Naive thymus-derived CD4-positive, alpha-beta T cell (primary cell): ENCODE measurements at regions not wholly inside any gene's neighbourhood (a gene's known extent, or its start where the extent isn't known, plus 50 kb on each side); places are given as distances from the start of the nearest gene placed in this dataset.

ENCODE experiments used
- ATAC-seq: fragments of 150-1000 bp; cut with Tn5 transposase; 2 replicates; pipeline ENCODE4 v1.10.0; 2021; ENCODE audit warnings: mild to moderate bottlenecking, moderate library complexity
- CTCF ChIA-PET: fragments of 350-600 bp; sonication (Branson Sonifier 250); formaldehyde crosslinking; loops from one replicate; lab custom pipeline; 2021; ENCODE audit warnings: antibody characterized with exemption; lab: Charles Lee
- POLR2A ChIA-PET: fragments of 350-600 bp; sonication (Branson Sonifier 250); formaldehyde crosslinking; loops from one replicate; lab custom pipeline; 2021; ENCODE audit warnings: antibody characterized with exemption, inconsistent platforms; lab: Charles Lee
- DNase-seq, 9 donors: peaks; one replicate each; pipeline versions ENCODE4 v3.0.0 to v3.0.0-alpha.2; 2020 to 2022; ENCODE audit warnings: mixed read lengths in 1 of 9
- H3K27ac ChIP-seq: one replicate; pipeline ENCODE4 v1.7.0; 2013; ENCODE audit warnings: mild to moderate bottlenecking, low read depth, low read length, moderate library complexity
- H3K27me3 ChIP-seq, 2 donors: one replicate each; pipeline ENCODE4 v1.7.0; 2013; ENCODE audit warnings: low read length in 2 of 2, mild to moderate bottlenecking in 2 of 2, moderate library complexity in 2 of 2; ENCODE audit not compliant: control insufficient read depth in 2 of 2, insufficient read depth in 2 of 2
- H3K36me3 ChIP-seq, 3 experiments: 1 replicate in 2 of 3; 2 replicates in 1 of 3; pipeline ENCODE4 v1.7.0; 2013; ENCODE audit warnings: low read length in 3 of 3, mild to moderate bottlenecking in 3 of 3, moderate library complexity in 1 of 3; ENCODE audit not compliant: insufficient read depth in 3 of 3, control insufficient read depth in 2 of 3
- H3K4me1 ChIP-seq, 2 donors: one replicate each; pipeline ENCODE4 v1.7.0; 2013; ENCODE audit warnings: low read length in 2 of 2, mild to moderate bottlenecking in 2 of 2, moderate library complexity in 1 of 2; ENCODE audit not compliant: control insufficient read depth in 2 of 2, insufficient read depth in 2 of 2
- H3K4me3 ChIP-seq: 2 replicates; pipeline ENCODE4 v1.7.0; 2013; ENCODE audit warnings: mild to moderate bottlenecking, low read length
- H3K9me3 ChIP-seq, 3 experiments: 1 replicate in 2 of 3; 2 replicates in 1 of 3; pipeline ENCODE4 v1.7.0; 2013; ENCODE audit warnings: low read length in 3 of 3; ENCODE audit not compliant: control insufficient read depth in 2 of 3
- H3K27ac Mint-ChIP-seq, 9 donors: one replicate each; pipeline ENCODE4 v1.8.0; 2020 to 2022; ENCODE audit warnings: mixed read lengths in 9 of 9, mild to moderate bottlenecking in 8 of 9, moderate library complexity in 5 of 9, inconsistent platforms in 2 of 9
- H3K27me3 Mint-ChIP-seq, 5 donors: one replicate each; pipeline ENCODE4 v1.8.0; 2021 to 2022; ENCODE audit warnings: mixed read lengths in 5 of 5, mild to moderate bottlenecking in 1 of 5
- H3K36me3 Mint-ChIP-seq, 5 donors: one replicate each; pipeline ENCODE4 v1.8.0; 2020 to 2022; ENCODE audit warnings: mixed read lengths in 5 of 5, mild to moderate bottlenecking in 3 of 5, inconsistent platforms in 1 of 5
- H3K4me1 Mint-ChIP-seq, 7 donors: one replicate each; pipeline ENCODE4 v1.8.0; 2020 to 2022; ENCODE audit warnings: mixed read lengths in 7 of 7, mild to moderate bottlenecking in 3 of 7, inconsistent platforms in 1 of 7
- H3K4me3 Mint-ChIP-seq, 10 donors: one replicate each; pipeline ENCODE4 v1.8.0; 2020 to 2022; ENCODE audit warnings: mild to moderate bottlenecking in 10 of 10, mixed read lengths in 10 of 10, moderate library complexity in 6 of 10, inconsistent platforms in 2 of 10
- H3K9me3 Mint-ChIP-seq, 11 donors: one replicate each; pipeline ENCODE4 v1.8.0; 2020 to 2022; ENCODE audit warnings: mixed read lengths in 11 of 11, mild to moderate bottlenecking in 4 of 11, inconsistent platforms in 1 of 11, moderate library complexity in 1 of 11
- intact Hi-C, 2 donors: fragments of 100-400 bp; cut with micrococcal nuclease; formaldehyde crosslinking; loops; one replicate each; pipeline ENCODE4 v1.15.1; 2023

- Histone ChIP-seq H3K9me3 (no peaks in the 10 kb centered on the region), H3K4me3 (no peak overlapping the region), H3K27me3 (no peaks in the 10 kb centered on the region), H3K27ac (no peak overlapping the region), H3K4me1 (no peaks in the 10 kb centered on the region), H3K36me3 (no peaks in the 10 kb centered on the region)
- CTCF ChIA-PET, result no interaction called here
- Mint-ChIP-seq H3K27me3 (no peaks in the 10 kb centered on the region), H3K4me3 (no peak overlapping the region), H3K36me3 (no peaks in the 10 kb centered on the region), H3K27ac (no peak overlapping the region), H3K9me3 (peaks cover 0 to 2% (median 0%) of the 10 kb centered on the region in 11 donors), H3K4me1 (no peaks in the 10 kb centered on the region)
- POLR2A ChIA-PET, result no interaction called here
- intact Hi-C loops, result no loop called here
- DNase-seq, result no peak
- ATAC-seq, result no peak
Observed at GRCh38 chrX:104316739-104317138, 62.0 kb upstream of the ESX1 start.

DNA sequence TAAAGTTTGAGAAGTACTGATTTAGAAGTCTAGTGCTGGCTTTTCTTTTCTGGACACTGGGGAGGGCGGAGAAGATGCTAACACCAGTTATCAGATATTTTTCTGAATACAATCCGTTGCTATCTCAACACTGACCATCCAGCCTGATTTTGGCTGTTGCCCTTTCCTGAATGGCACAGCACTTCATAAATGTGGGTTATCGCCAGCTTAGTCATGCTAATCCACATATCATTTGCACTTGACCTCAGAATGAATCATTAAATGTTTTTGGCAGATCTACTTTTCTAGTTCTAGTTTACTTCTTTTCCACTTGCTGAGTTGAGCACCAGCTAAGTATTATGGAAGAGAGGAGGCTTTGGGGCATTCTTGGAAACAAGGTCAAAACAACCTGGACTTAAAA, 60.8 kb upstream of the ESX1 start:
- DNase-seq (no peak), ATAC-seq (no peak)
- CTCF ChIA-PET, result no interaction called here
- POLR2A ChIA-PET, result no interaction called here
- no peaks in the 10 kb centered on the region for H3K4me1 ChIP-seq
- no peak overlapping the region for H3K4me3 Mint-ChIP-seq
- no peaks in the 10 kb centered on the region for H3K36me3 Mint-ChIP-seq
- no peak overlapping the region for H3K27ac ChIP-seq
- H3K9me3 ChIP-seq, result no peaks in the 10 kb centered on the region
- no peaks in the 10 kb centered on the region for H3K36me3 ChIP-seq
- no peaks in the 10 kb centered on the region for H3K27me3 ChIP-seq
- H3K4me1 Mint-ChIP-seq, result no peaks in the 10 kb centered on the region
- H3K27me3 Mint-ChIP-seq, result no peaks in the 10 kb centered on the region
- no peak overlapping the region for H3K4me3 ChIP-seq
- intact Hi-C loops, result no loop called here
- H3K9me3 Mint-ChIP-seq, result peaks cover 0 to 2% (median 0%) of the 10 kb centered on the region in 11 donors
- H3K27ac Mint-ChIP-seq, result no peak overlapping the region

DNA sequence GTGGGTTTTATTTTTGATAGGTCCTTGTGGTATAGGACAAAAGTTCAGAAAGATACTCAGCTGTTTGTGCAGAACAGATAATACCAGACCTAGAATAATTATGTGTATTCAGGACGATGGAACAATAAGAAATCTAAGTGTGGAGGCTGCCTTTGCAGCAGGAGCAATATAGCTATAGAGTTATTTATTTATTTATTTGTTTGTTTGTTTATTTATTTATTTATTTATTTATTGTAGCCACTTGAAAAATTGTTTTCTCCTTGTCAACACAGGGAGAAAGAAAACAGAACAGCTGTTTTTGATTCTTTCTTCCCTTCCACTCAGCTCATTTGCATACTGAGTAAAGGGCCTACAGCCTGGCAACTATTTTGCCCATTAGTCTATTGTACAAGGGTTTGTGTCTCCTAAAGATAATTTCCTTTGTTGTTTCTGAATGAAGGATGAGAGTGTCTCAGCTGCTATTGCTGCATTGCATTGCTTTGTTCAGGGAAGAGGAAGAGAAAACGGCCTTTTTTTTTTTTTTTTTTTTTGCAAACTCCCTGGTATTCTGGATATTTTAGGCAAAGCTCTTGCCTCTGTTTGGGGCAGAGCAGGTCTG, 56.0 kb upstream of the ESX1 start:
- peaks cover 0 to 2% (median 0%) of the 10 kb centered on the region in 11 donors for H3K9me3 Mint-ChIP-seq
- H3K27ac ChIP-seq, result no peak overlapping the region
- POLR2A ChIA-PET, result no interaction called here
- CTCF ChIA-PET, result no interaction called here
- H3K36me3 ChIP-seq, result no peaks in the 10 kb centered on the region
- H3K4me3 ChIP-seq, result no peak overlapping the region
- H3K9me3 ChIP-seq, result no peaks in the 10 kb centered on the region
- no peak overlapping the region for H3K27ac Mint-ChIP-seq
- DNase-seq (no peak), ATAC-seq (no peak)
- no peak overlapping the region for H3K4me3 Mint-ChIP-seq
- H3K36me3 Mint-ChIP-seq, result no peaks in the 10 kb centered on the region
- H3K4me1 ChIP-seq, result no peaks in the 10 kb centered on the region
- H3K27me3 Mint-ChIP-seq, result no peaks in the 10 kb centered on the region
- intact Hi-C loops, result no loop called here
- no peaks in the 10 kb centered on the region for H3K27me3 ChIP-seq
- no peaks in the 10 kb centered on the region for H3K4me1 Mint-ChIP-seq

GRCh38 chrX:104310090-104310489, 55.4 kb upstream of the ESX1 start:
- intact Hi-C loops, result no loop called here
- Histone ChIP-seq H3K4me1 (no peaks in the 10 kb centered on the region), H3K4me3 (no peak overlapping the region), H3K9me3 (no peaks in the 10 kb centered on the region), H3K27ac (no peak overlapping the region), H3K36me3 (no peaks in the 10 kb centered on the region), H3K27me3 (no peaks in the 10 kb centered on the region)
- no peak overlapping the region for H3K27ac Mint-ChIP-seq
- ATAC-seq, result no peak
- H3K4me1 Mint-ChIP-seq, result no peaks in the 10 kb centered on the region
- peaks cover 0 to 2% (median 0%) of the 10 kb centered on the region in 11 donors for H3K9me3 Mint-ChIP-seq
- ChIA-PET POLR2A (no interaction called here), CTCF (no interaction called here)
- no peak for DNase-seq
- no peaks in the 10 kb centered on the region for H3K36me3 Mint-ChIP-seq
- H3K4me3 Mint-ChIP-seq, result no peak overlapping the region
- H3K27me3 Mint-ChIP-seq, result no peaks in the 10 kb centered on the region

DNA sequence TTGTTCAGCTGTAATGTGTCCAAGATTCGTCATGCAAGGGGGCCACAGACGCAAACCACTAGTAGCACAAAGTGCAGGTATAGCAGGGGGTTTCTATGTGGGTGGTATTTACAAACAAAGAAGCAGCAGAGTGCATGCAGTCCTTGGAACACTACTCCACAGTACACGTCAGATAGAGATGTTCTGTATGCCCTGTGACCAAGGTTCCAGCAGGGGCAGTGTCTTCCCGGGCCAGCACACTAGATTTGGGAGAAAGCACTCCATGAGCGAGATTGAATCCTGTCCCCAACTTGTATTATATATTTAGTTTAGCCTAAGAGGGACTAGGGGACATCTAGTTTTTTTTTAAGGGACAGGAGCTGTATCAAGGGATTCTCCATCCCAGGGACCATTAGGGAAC, 54.4 kb upstream of the ESX1 start:
- intact Hi-C loops, result no loop called here
- ChIA-PET POLR2A (no interaction called here), CTCF (no interaction called here)
- H3K4me1 Mint-ChIP-seq, result no peaks in the 10 kb centered on the region
- no peak for DNase-seq
- H3K4me1 ChIP-seq, result no peaks in the 10 kb centered on the region
- H3K27ac ChIP-seq, result no peak overlapping the region
- H3K27me3 ChIP-seq, result no peaks in the 10 kb centered on the region
- no peaks in the 10 kb centered on the region for H3K9me3 ChIP-seq
- no peaks in the 10 kb centered on the region for H3K36me3 ChIP-seq
- H3K4me3 Mint-ChIP-seq, result no peak overlapping the region
- H3K9me3 Mint-ChIP-seq, result peaks cover 0 to 2% (median 0%) of the 10 kb centered on the region in 11 donors
- H3K4me3 ChIP-seq, result no peak overlapping the region
- H3K27ac Mint-ChIP-seq, result no peak overlapping the region
- no peak for ATAC-seq
- H3K27me3 Mint-ChIP-seq, result no peaks in the 10 kb centered on the region
- H3K36me3 Mint-ChIP-seq, result no peaks in the 10 kb centered on the region

DNA sequence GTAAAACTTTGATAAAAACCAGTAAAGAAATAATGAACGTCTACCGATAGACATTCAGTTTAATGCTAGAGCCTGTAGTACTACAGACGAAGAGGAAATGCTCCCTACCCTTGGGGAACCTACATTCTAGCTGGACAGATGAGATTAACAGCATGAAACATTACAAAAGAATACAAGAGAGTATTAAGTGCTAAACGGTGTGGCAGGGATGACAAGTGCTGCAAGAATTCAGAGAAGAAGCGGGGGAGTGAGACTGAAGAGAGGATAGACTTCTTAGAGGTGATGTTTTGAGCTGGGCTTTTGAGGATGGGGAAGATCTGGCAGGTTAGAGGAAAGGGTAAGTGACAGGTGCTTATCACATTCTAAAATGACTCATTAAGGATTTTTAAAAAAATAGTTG, 52.6 kb upstream of the ESX1 start:
- no peaks in the 10 kb centered on the region for H3K9me3 ChIP-seq
- H3K36me3 Mint-ChIP-seq, result no peaks in the 10 kb centered on the region

GRCh38 chrX:104306180-104306579, 51.4 kb upstream of the ESX1 start:
- Mint-ChIP-seq H3K9me3 (no peaks in the 10 kb centered on the region), H3K27me3 (no peaks in the 10 kb centered on the region), H3K4me3 (no peak overlapping the region), H3K27ac (no peak overlapping the region), H3K36me3 (no peaks in the 10 kb centered on the region), H3K4me1 (no peaks in the 10 kb centered on the region)
- Histone ChIP-seq H3K27me3 (no peaks in the 10 kb centered on the region), H3K36me3 (no peaks in the 10 kb centered on the region), H3K4me1 (no peaks in the 10 kb centered on the region), H3K9me3 (no peaks in the 10 kb centered on the region), H3K27ac (no peak overlapping the region), H3K4me3 (no peak overlapping the region)
- ATAC-seq, result no peak
- CTCF ChIA-PET, result no interaction called here
- no peak for DNase-seq
- intact Hi-C loops, result no loop called here
- POLR2A ChIA-PET, result no interaction called here

More for the DNA sequence above, 52.6 kb upstream of the ESX1 start:
- intact Hi-C loops, result no loop called here
- Histone ChIP-seq H3K4me1 (no peaks in the 10 kb centered on the region), H3K27me3 (no peaks in the 10 kb centered on the region), H3K4me3 (no peak overlapping the region), H3K27ac (no peak overlapping the region), H3K36me3 (no peaks in the 10 kb centered on the region)
- CTCF ChIA-PET, result no interaction called here
- Mint-ChIP-seq H3K27me3 (no peaks in the 10 kb centered on the region), H3K4me3 (no peak overlapping the region), H3K27ac (no peak overlapping the region), H3K9me3 (no peaks in the 10 kb centered on the region), H3K4me1 (no peaks in the 10 kb centered on the region)
- POLR2A ChIA-PET, result no interaction called here
- DNase-seq (no peak), ATAC-seq (no peak)
